ENCODE measurements at regions not wholly inside any gene's neighbourhood (a gene's known extent, or its start where the extent isn't known, plus 50 kb on each side); places are given as distances from the start of the nearest gene placed in this dataset.

- Histone ChIP-seq H3K27ac (ENCODE audit: low read depth in 1 of 2, low read length in 2 of 2) (no peak overlapping the region), H3K4me3 (ENCODE audit: low read length in 2 of 2) (no peak overlapping the region), H3K36me3 (ENCODE audit: control insufficient read depth in 1 of 2, insufficient read depth in 2 of 2, low read length in 1 of 2) (no peaks in the 10 kb centered on the region), H3K4me1 (ENCODE audit: control insufficient read depth in 1 of 2, insufficient read depth in 2 of 2, low read length in 2 of 2) (no peaks in the 10 kb centered on the region), H3K9me3 (ENCODE audit: control insufficient read depth, low read length) (no peaks in the 10 kb centered on the region), H3K27me3 (ENCODE audit: control insufficient read depth in 1 of 2, insufficient read depth in 2 of 2, low read length in 1 of 2) (no peaks in the 10 kb centered on the region)
- DNase-seq (no peak), ATAC-seq (ENCODE audit: low FRiP score) (no peak)
- intact Hi-C loops (cut with DNase I) = no loop called here
- 77 to 78% methylated on average over 1 of the region's 1 CpG for WGBS, 2 donors
Observed at GRCh38 chr5:103612545-103612944, 50.0 kb upstream of the NUDT12 start.

Measured in aorta (tissue), 5 donors.